Mammary epithelial cell (primary cell): ENCODE measurements at regions not wholly inside any gene's neighbourhood (a gene's known extent, or its start where the extent isn't known, plus 50 kb on each side); places are given as distances from the start of the nearest gene placed in this dataset.

Source experiments
- CTCF ChIP-seq, 2 donors: IDR thresholded peaks in 1 of 2; conservative IDR thresholded peaks in 1 of 2; 2 replicates each; pipeline ENCODE4 v1.5.1; 2011 to 2012; ENCODE audit warnings: inconsistent platforms in 2 of 2, low read length in 2 of 2, mild to moderate bottlenecking in 2 of 2, control low read depth in 1 of 2, low read depth in 1 of 2; ENCODE audit not compliant: insufficient read depth in 1 of 2; ENCODE audit errors: extremely low read depth in 1 of 2
- EZH2 ChIP-seq: IDR thresholded peaks from 2 replicates; pipeline ENCODE4 v1.6.1; 2012; ENCODE audit warnings: low read length, inconsistent platforms, borderline replicate concordance

- TF ChIP-seq CTCF (conservative IDR thresholded peaks at IDR 0.05 in 1 of 2, IDR thresholded peaks at IDR 0.05 in 1 of 2; ENCODE audit: extremely low read depth in 1 of 2, insufficient read depth in 1 of 2, low read depth in 1 of 2, low read length in 2 of 2) (no peak), EZH2 (no peak)
These were observed 653.3 kb downstream of the ARAP2 start for GRCh38 chr4:35591035-35591434.
